H1 (cell line): ENCODE measurements at regions not wholly inside any gene's neighbourhood (a gene's known extent, or its start where the extent isn't known, plus 50 kb on each side); places are given as distances from the start of the nearest gene placed in this dataset.

Experiments used
- CTCF ChIA-PET: fragments of 300-600 bp; sonication (Branson Sonifier 250); formaldehyde crosslinking; loops from one replicate; lab custom pipeline; 2021; ENCODE audit not compliant: partially characterized antibody; lab: Charles Lee
- POLR2A ChIA-PET: fragments of 300-600 bp; sonication (Branson Sonifier 250); formaldehyde crosslinking; loops from one replicate; lab custom pipeline; 2021; ENCODE audit warnings: inconsistent platforms; ENCODE audit not compliant: partially characterized antibody; lab: Charles Lee
- DNase-seq, 2 experiments: peaks; one replicate each; pipeline versions ENCODE4 v3.0.0 to v3.0.0-alpha.2; 2010 to 2022; ENCODE audit warnings: low spot score in 2 of 2, low read depth in 1 of 2, mixed read lengths in 1 of 2
- FAIRE-seq: peaks from 2 replicates; lab custom pipeline; 2011; peaks lifted over from hg19 to GRCh38; lab: Jason Lieb, UNC
- H2AFZ ChIP-seq: 2 replicates; pipeline ENCODE4 v1.8.1; 2012; ENCODE audit warnings: low read length, inconsistent platforms
- H2AK5ac ChIP-seq: 2 replicates; pipeline ENCODE4 v1.6.1; 2013; ENCODE audit warnings: low read depth, low read length
- H2BK120ac ChIP-seq: replicated peaks from 2 replicates; pipeline ENCODE3; 2013; ENCODE audit warnings: low read depth, low read length, inconsistent platforms
- H2BK12ac ChIP-seq: 2 replicates; pipeline ENCODE4 v1.6.1; 2013; ENCODE audit warnings: low read depth, low read length
- H2BK15ac ChIP-seq: 2 replicates; pipeline ENCODE4 v1.6.1; 2013; ENCODE audit warnings: low read length
- H2BK20ac ChIP-seq: 2 replicates; pipeline ENCODE4 v1.6.1; 2013; ENCODE audit warnings: low read length
- H2BK5ac ChIP-seq: 2 replicates; pipeline ENCODE4 v1.6.1; 2013; ENCODE audit warnings: low read depth, low read length
- H3K14ac ChIP-seq: 2 replicates; pipeline ENCODE4 v1.6.1; 2013; ENCODE audit warnings: inconsistent platforms; ENCODE audit not compliant: insufficient read length
- H3K18ac ChIP-seq: 2 replicates; pipeline ENCODE4 v1.6.1; 2013; ENCODE audit warnings: low read length; ENCODE audit errors: extremely low read depth
- H3K23ac ChIP-seq: 2 replicates; pipeline ENCODE4 v1.6.1; 2013; ENCODE audit warnings: inconsistent platforms; ENCODE audit not compliant: insufficient read length
- H3K23me2 ChIP-seq: 2 replicates; pipeline ENCODE4 v1.6.1; 2013; ENCODE audit warnings: low read depth, low read length
- H3K27ac ChIP-seq: 2 replicates; pipeline ENCODE4 v1.6.1; 2011; ENCODE audit warnings: low read depth, low read length, inconsistent platforms
- H3K27me3 ChIP-seq, 4 experiments: replicated peaks in 1 of 4; 1 replicate in 1 of 4; 2 replicates in 3 of 4; pipeline versions ENCODE4 v1.6.1 to v1.8.1; 2011 to 2013; ENCODE audit warnings: low read length in 3 of 4, mild to moderate bottlenecking in 3 of 4, inconsistent platforms in 2 of 4, mixed read lengths in 2 of 4, moderate library complexity in 1 of 4; ENCODE audit not compliant: control insufficient read depth in 3 of 4, insufficient read depth in 3 of 4; ENCODE audit errors: extremely low read depth in 1 of 4
- H3K36me3 ChIP-seq, 4 experiments: 2 replicates each; pipeline versions ENCODE4 v1.6.1 to v1.8.1; 2011 to 2013; ENCODE audit warnings: mild to moderate bottlenecking in 4 of 4, low read length in 3 of 4, moderate library complexity in 2 of 4, control low read depth in 1 of 4, inconsistent platforms in 1 of 4; ENCODE audit not compliant: insufficient read depth in 4 of 4, control insufficient read depth in 2 of 4
- H3K4ac ChIP-seq: replicated peaks from 2 replicates; pipeline ENCODE3; 2013; ENCODE audit warnings: low read length, low read depth, mixed read lengths, inconsistent platforms; ENCODE audit not compliant: insufficient read length
- H3K4me1 ChIP-seq, 4 experiments: replicated peaks in 1 of 4; 1 replicate in 1 of 4; 2 replicates in 3 of 4; pipeline versions ENCODE4 v1.6.1 to v1.8.1; 2011 to 2013; ENCODE audit warnings: low read length in 3 of 4, inconsistent platforms in 2 of 4, mixed read lengths in 1 of 4; ENCODE audit not compliant: insufficient read depth in 4 of 4, control insufficient read depth in 3 of 4
- H3K4me2 ChIP-seq, 2 experiments: 2 replicates each; pipeline versions ENCODE4 v1.6.1 to v1.8.1; 2011 to 2013; ENCODE audit warnings: low read depth in 2 of 2, low read length in 2 of 2, control low read depth in 1 of 2, inconsistent platforms in 1 of 2, mild to moderate bottlenecking in 1 of 2; ENCODE audit not compliant: insufficient read depth in 1 of 2
- H3K4me3 ChIP-seq, 4 experiments: fragments of 200-600, 300-600 bp in 1 of 4; sonication (generic), shearing (Covaris generic), sonication (Bioruptor Twin) in 1 of 4; 2 replicates each; pipeline versions ENCODE4 v1.5.1 to v1.8.1; 2011 to 2016; ENCODE audit warnings: low read length in 4 of 4, low read depth in 3 of 4, control low read depth in 2 of 4, inconsistent platforms in 2 of 4, mild to moderate bottlenecking in 2 of 4, mixed read lengths in 1 of 4, moderate library complexity in 1 of 4; ENCODE audit not compliant: insufficient read depth in 2 of 4; ENCODE audit errors: extremely low read depth in 1 of 4
- H3K56ac ChIP-seq: replicated peaks from 2 replicates; pipeline ENCODE3; 2013; ENCODE audit warnings: low read depth, mild to moderate bottlenecking, mixed read lengths, low read length, inconsistent platforms; ENCODE audit not compliant: insufficient read length
- H3K79me1 ChIP-seq: 2 replicates; pipeline ENCODE4 v1.6.1; 2013; ENCODE audit warnings: low read depth, low read length, control low read depth
- H3K79me2 ChIP-seq, 2 experiments: 2 replicates each; pipeline versions ENCODE4 v1.6.1 to v1.8.1; 2012 to 2013; ENCODE audit warnings: low read length in 2 of 2, mild to moderate bottlenecking in 2 of 2, inconsistent platforms in 1 of 2; ENCODE audit not compliant: insufficient read depth in 2 of 2, control insufficient read depth in 1 of 2
- H3K9ac ChIP-seq, 4 experiments: replicated peaks in 1 of 4; 1 replicate in 1 of 4; 2 replicates in 3 of 4; pipeline versions ENCODE4 v1.6.1 to v1.8.1; 2011 to 2013; ENCODE audit warnings: low read depth in 3 of 4, low read length in 3 of 4, control low read depth in 2 of 4, mild to moderate bottlenecking in 2 of 4, moderate library complexity in 2 of 4, inconsistent platforms in 1 of 4; ENCODE audit errors: extremely low read depth in 1 of 4
- H3K9me3 ChIP-seq, 2 experiments: 2 replicates each; pipeline versions ENCODE4 v1.6.1 to v1.8.1; 2012 to 2013; ENCODE audit warnings: mild to moderate bottlenecking in 2 of 2, moderate library complexity in 2 of 2, control low read depth in 1 of 2, inconsistent platforms in 1 of 2, low read depth in 1 of 2, low read length in 1 of 2, mixed read lengths in 1 of 2; ENCODE audit not compliant: insufficient read depth in 2 of 2
- H4K20me1 ChIP-seq, 2 experiments: replicated peaks in 1 of 2; 2 replicates each; pipeline versions ENCODE3 to v1.8.1; 2011 to 2013; ENCODE audit warnings: inconsistent platforms in 2 of 2, low read length in 2 of 2, mild to moderate bottlenecking in 1 of 2; ENCODE audit not compliant: insufficient read depth in 2 of 2, control insufficient read depth in 1 of 2
- H4K5ac ChIP-seq: 2 replicates; pipeline ENCODE4 v1.6.1; 2013; ENCODE audit warnings: low read length, low read depth, mixed read lengths, inconsistent platforms; ENCODE audit not compliant: insufficient read length
- H4K8ac ChIP-seq: 2 replicates; pipeline ENCODE4 v1.8.0; 2013; ENCODE audit warnings: mild to moderate bottlenecking, moderate library complexity, low read length, inconsistent platforms; ENCODE audit not compliant: insufficient read depth; ENCODE audit errors: extremely low read depth
- H4K91ac ChIP-seq: replicated peaks from 2 replicates; pipeline ENCODE3; 2013; ENCODE audit warnings: low read length, mixed read lengths, inconsistent platforms; ENCODE audit not compliant: insufficient read length
- TAF1 ChIP-seq: IDR thresholded peaks from 2 replicates; pipeline ENCODE4 v1.6.1; 2011; ENCODE audit warnings: mild to moderate bottlenecking, low read depth, low read length
- WGBS, 2 experiments: shearing (Covaris generic) in 1 of 2; methylation state at CpG; one replicate each; pipeline versions ENCODE4 v1.1.6 to v1.1.7; 2013 to 2015; ENCODE audit warnings: low lambda C conversion rate in 2 of 2, mixed read lengths in 2 of 2, inconsistent platforms in 1 of 2, low coverage in 1 of 2, missing lambda C conversion rate in 1 of 2; ENCODE audit not compliant: insufficient replicate concordance in 2 of 2, insufficient coverage in 1 of 2, insufficient read length in 1 of 2; ENCODE audit errors: extremely low coverage in 1 of 2, missing lambda C conversion rate in 1 of 2; 5-methylcytosine and 5-hydroxymethylcytosine counted together

GRCh38 chr22:49583886-49584505, 243.7 kb downstream of the BRD1 start:
- Histone ChIP-seq H3K27me3 (no peaks in the 10 kb centered on the region), H4K20me1 (peaks cover 0 to 10% of the 10 kb centered on the region in 2 experiments), H3K4ac (no peak overlapping the region), H3K27ac (no peak overlapping the region), H3K9me3 (no peaks in the 10 kb centered on the region), H3K4me2 (no peak overlapping the region), H4K5ac (no peak overlapping the region), H3K4me1 (no peaks in the 10 kb centered on the region), H3K23me2 (peaks cover 14% of the 10 kb centered on the region; the same call in 1 of the 2 replicates), H2AFZ (no peak overlapping the region), H3K14ac (no peak overlapping the region), H2BK12ac (no peak overlapping the region), H3K36me3 (no peaks in the 10 kb centered on the region), H3K79me1 (peaks cover 3% of the 10 kb centered on the region; the same call in 1 of the 2 replicates), H2BK20ac (no peak overlapping the region), H3K79me2 (no peaks in the 10 kb centered on the region), H3K23ac (no peak overlapping the region), H2BK5ac (no peak overlapping the region), H3K4me3 (no peak overlapping the region), H3K56ac (no peak overlapping the region), H2BK120ac (no peak overlapping the region), H3K9ac (no peak overlapping the region), H3K18ac (no peak overlapping the region), H2AK5ac (no peak overlapping the region), H4K8ac (no peak overlapping the region), H2BK15ac (no peak overlapping the region), H4K91ac (no peak overlapping the region)
- DNase-seq (no peak), FAIRE-seq (no peak)
- TF ChIP-seq TAF1, result no peak
- POLR2A ChIA-PET, result no interaction called here
- WGBS, 2 experiments, result 92% methylated on average over 26 of the region's 26 CpGs; no CpG with 5 or more reads in 1 of the 2 experiments
- CTCF ChIA-PET, result interaction anchor here (1.6 kb wide), 1 partner anchor 10 kb away, joined by 4 read pairs; no protein-coding TSS in a partner anchor
